Heart left ventricle (tissue), 16 donors: ENCODE measurements at regions not wholly inside any gene's neighbourhood (a gene's known extent, or its start where the extent isn't known, plus 50 kb on each side); places are given as distances from the start of the nearest gene placed in this dataset.

Experiments
- ATAC-seq, 4 donors: fragments of 200-7000 bp; cut with Tn5 transposase; one replicate each; pipeline ENCODE4 v1.9.1; 2020 to 2022; ENCODE audit warnings: moderate library complexity in 4 of 4, mild to moderate bottlenecking in 3 of 4, moderate number of reproducible peaks in 1 of 4
- DNase-seq, 5 donors: peaks; one replicate each; pipeline ENCODE4 v3.0.0-alpha.2; 2020
- H3K27ac ChIP-seq, 12 donors: fragments of 200-600 bp; sonication (generic) in 4 of 12; one replicate each; pipeline versions ENCODE4 v1.5.0 to v1.8.0; 2016 to 2022; ENCODE audit warnings: mild to moderate bottlenecking in 2 of 12
- H3K27me3 ChIP-seq, 9 donors: fragments of 200-600 bp; sonication (generic) in 2 of 9; one replicate each; pipeline versions ENCODE4 v1.5.1 to v1.8.0; 2016 to 2022; ENCODE audit warnings: mild to moderate bottlenecking in 3 of 9
- H3K36me3 ChIP-seq, 9 donors: fragments of 200-600 bp; sonication (generic) in 2 of 9; one replicate each; pipeline versions ENCODE4 v1.5.0 to v1.8.0; 2018 to 2022; ENCODE audit warnings: mild to moderate bottlenecking in 2 of 9
- H3K4me1 ChIP-seq, 12 donors: fragments of 200-600 bp; sonication (generic) in 4 of 12; one replicate each; pipeline versions ENCODE4 v1.5.0 to v1.8.0; 2016 to 2022; ENCODE audit warnings: mild to moderate bottlenecking in 3 of 12
- H3K4me3 ChIP-seq, 12 donors: fragments of 200-600 bp; sonication (generic) in 4 of 12; one replicate each; pipeline versions ENCODE4 v1.5.0 to v1.8.0; 2017 to 2022; ENCODE audit warnings: mild to moderate bottlenecking in 9 of 12, moderate library complexity in 4 of 12
- H3K9me3 ChIP-seq, 12 donors: fragments of 200-600 bp; sonication (generic) in 4 of 12; one replicate each; pipeline versions ENCODE4 v1.5.0 to v1.8.0; 2016 to 2022; ENCODE audit warnings: mild to moderate bottlenecking in 1 of 12
- POLR2A ChIP-seq, 2 donors: fragments of 450-650 bp; IDR thresholded peaks; one replicate each; pipeline ENCODE4 v1.6.1; 2017; ENCODE audit warnings: antibody characterized with exemption in 2 of 2, mild to moderate bottlenecking in 2 of 2, moderate library complexity in 2 of 2
- WGBS, 4 donors: extraction: QIAGEN DNeasy Blood & Tissue Kit in 2 of 4; methylation state at CpG; one replicate each; pipeline versions ENCODE4 v1.1.5 to v1.1.7; 2013 to 2018; 5-methylcytosine and 5-hydroxymethylcytosine counted together
- intact Hi-C, 10 donors: fragments of 100-400 bp; cut with DNase I; formaldehyde crosslinking; loops; one replicate each; pipeline versions ENCODE4 v1.11.1 to v1.14.2; 2022
- TF ChIP-seq, protein P1 (sequence below), 12 donors: fragments of 200-600 bp; sonication (generic) in 4 of 12; IDR thresholded peaks; one replicate each; pipeline versions ENCODE4 v1.5.0 to v1.8.0; 2018 to 2022; ENCODE audit warnings: antibody characterized with exemption in 12 of 12, mild to moderate bottlenecking in 5 of 12
- donor health status: ischemic (EF 13 %, LVEDD 7.1; RV severe dilation, severe dysfunction).
- donor health status: healthy with polysubstance abuse.
- donor health status: DM: no; HTN: yes; CAD: no.
- donor health status: DM: no; HTN: no; CAD: no.
- donor health status: ischemic (EF 25% LVEDD 6.9; RV normal size, moderate dysfunction).
- donor health status: ischemic (EF 25% LVEDD 5.7; RV mildly dilated, moderate dysfunction).
- donor health status: healthy.
- donor health status: DM: yes; HTN: yes; CAD: no.
- donor health status: ischemic (EF 35%, LVEDD 5.7; RV mildly dilated, moderate dysfunction).
- donor health status: nonischemic (EF 11% LVEDD 7.7; RV severe dilation, severe dysfunction).
- donor health status: DM: yes; HTN: yes; CAD: no.
- donor health status: PGD.
- donor health status: ischemic (EF 29% LVEDD 5.4; RV normal size, mild dysfunction).
- donor health status: nonischemic (EF 23%, LVEDD 6.1; RV moderate dilation, normal function).

- Histone ChIP-seq H3K9me3 (peaks cover 0 to 3% (median 0%) of the 10 kb centered on the region in 12 donors), H3K36me3 (no peaks in the 10 kb centered on the region), H3K27ac (no peak overlapping the region), H3K4me1 (no peaks in the 10 kb centered on the region), H3K4me3 (no peak overlapping the region), H3K27me3 (no peaks in the 10 kb centered on the region)
- 75 to 82% (median 76%) methylated on average over 2 of the region's 2 CpGs for WGBS, 4 donors
- no peak for DNase-seq
- no peak for ATAC-seq
- intact Hi-C loops, result no loop called here
- TF ChIP-seq, protein P1, sequence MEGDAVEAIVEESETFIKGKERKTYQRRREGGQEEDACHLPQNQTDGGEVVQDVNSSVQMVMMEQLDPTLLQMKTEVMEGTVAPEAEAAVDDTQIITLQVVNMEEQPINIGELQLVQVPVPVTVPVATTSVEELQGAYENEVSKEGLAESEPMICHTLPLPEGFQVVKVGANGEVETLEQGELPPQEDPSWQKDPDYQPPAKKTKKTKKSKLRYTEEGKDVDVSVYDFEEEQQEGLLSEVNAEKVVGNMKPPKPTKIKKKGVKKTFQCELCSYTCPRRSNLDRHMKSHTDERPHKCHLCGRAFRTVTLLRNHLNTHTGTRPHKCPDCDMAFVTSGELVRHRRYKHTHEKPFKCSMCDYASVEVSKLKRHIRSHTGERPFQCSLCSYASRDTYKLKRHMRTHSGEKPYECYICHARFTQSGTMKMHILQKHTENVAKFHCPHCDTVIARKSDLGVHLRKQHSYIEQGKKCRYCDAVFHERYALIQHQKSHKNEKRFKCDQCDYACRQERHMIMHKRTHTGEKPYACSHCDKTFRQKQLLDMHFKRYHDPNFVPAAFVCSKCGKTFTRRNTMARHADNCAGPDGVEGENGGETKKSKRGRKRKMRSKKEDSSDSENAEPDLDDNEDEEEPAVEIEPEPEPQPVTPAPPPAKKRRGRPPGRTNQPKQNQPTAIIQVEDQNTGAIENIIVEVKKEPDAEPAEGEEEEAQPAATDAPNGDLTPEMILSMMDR (IDR thresholded peaks at IDR 0.05), result no peak
- no peak for TF ChIP-seq POLR2A (IDR thresholded peaks at IDR 0.05)
Observed at GRCh38 chr2:165033402-165033801, 78.1 kb upstream of the SLC38A11 start.

DNA sequence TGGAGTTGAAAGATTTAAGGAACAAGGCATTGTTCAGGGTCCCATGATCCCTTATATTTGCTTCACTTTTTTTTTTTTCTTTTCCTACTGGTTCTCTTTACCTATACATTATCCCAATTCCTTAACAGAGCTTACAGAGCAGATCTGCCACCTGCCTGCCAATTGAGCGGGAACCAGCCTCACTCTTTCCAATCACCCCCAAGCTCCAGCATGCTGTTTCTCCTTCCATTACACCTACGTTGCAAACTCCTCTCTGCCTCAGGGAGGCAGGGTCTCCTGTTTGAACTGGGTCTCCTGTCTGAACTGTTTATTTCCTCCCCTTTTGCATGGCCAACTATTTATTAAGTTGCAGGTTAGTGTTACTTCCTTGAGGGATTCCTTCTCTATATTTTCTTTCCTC is 77.2 kb upstream of the SLC38A11 start:
- TF ChIP-seq POLR2A (IDR thresholded peaks at IDR 0.05), result no peak
- TF ChIP-seq, protein P1 (IDR thresholded peaks at IDR 0.05), result no peak
- DNase-seq (no peak), ATAC-seq (no peak)
- Histone ChIP-seq H3K9me3 (no peaks in the 10 kb centered on the region), H3K4me1 (no peaks in the 10 kb centered on the region), H3K36me3 (no peaks in the 10 kb centered on the region), H3K4me3 (no peak overlapping the region), H3K27me3 (no peaks in the 10 kb centered on the region), H3K27ac (no peak overlapping the region)
- intact Hi-C loops, result no loop called here
- WGBS, 4 donors, result 68 to 83% (median 72%) methylated on average over 2 of the region's 2 CpGs

- no peak overlapping the region for H3K4me3 ChIP-seq
- intact Hi-C loops, result no loop called here
- no peak overlapping the region for H3K27ac ChIP-seq
- H3K9me3 ChIP-seq, result no peaks in the 10 kb centered on the region
- no peaks in the 10 kb centered on the region for H3K27me3 ChIP-seq
- ATAC-seq (no peak), DNase-seq (no peak)
- no peaks in the 10 kb centered on the region for H3K4me1 ChIP-seq
- H3K36me3 ChIP-seq, result no peaks in the 10 kb centered on the region
- WGBS, 4 donors, result 61 to 96% (median 94%) methylated on average over 3 of the region's 3 CpGs
- TF ChIP-seq, protein P1 (IDR thresholded peaks at IDR 0.05), result no peak
- no peak for TF ChIP-seq POLR2A (IDR thresholded peaks at IDR 0.05)
Observed at GRCh38 chr2:165024199-165024598, 68.9 kb upstream of the SLC38A11 start.

GRCh38 chr2:165022781-165023180 is 67.5 kb upstream of the SLC38A11 start:
- no peak for DNase-seq
- ATAC-seq, result no peak
- no peaks in the 10 kb centered on the region for H3K9me3 ChIP-seq
- H3K27ac ChIP-seq, result no peak overlapping the region
- 81 to 93% (median 85%) methylated on average over 6 of the region's 6 CpGs for WGBS, 4 donors
- H3K4me1 ChIP-seq, result no peaks in the 10 kb centered on the region
- H3K36me3 ChIP-seq, result no peaks in the 10 kb centered on the region
- H3K27me3 ChIP-seq, result peaks cover 0 to 4% (median 0%) of the 10 kb centered on the region in 9 donors
- intact Hi-C loops, result no loop called here
- H3K4me3 ChIP-seq, result no peak overlapping the region
- no peak for TF ChIP-seq POLR2A (IDR thresholded peaks at IDR 0.05)
- TF ChIP-seq, protein P1 (IDR thresholded peaks at IDR 0.05), result no peak
